Middle frontal gyrus (tissue), 1 donor: ENCODE measurements at regions not wholly inside any gene's neighbourhood (a gene's known extent, or its start where the extent isn't known, plus 50 kb on each side); places are given as distances from the start of the nearest gene placed in this dataset.

Source experiments
- DNase-seq: peaks from one replicate; pipeline ENCODE4 v3.0.0-alpha.2; 2015; ENCODE audit warnings: low spot score; ENCODE audit errors: extremely low spot score

DNA sequence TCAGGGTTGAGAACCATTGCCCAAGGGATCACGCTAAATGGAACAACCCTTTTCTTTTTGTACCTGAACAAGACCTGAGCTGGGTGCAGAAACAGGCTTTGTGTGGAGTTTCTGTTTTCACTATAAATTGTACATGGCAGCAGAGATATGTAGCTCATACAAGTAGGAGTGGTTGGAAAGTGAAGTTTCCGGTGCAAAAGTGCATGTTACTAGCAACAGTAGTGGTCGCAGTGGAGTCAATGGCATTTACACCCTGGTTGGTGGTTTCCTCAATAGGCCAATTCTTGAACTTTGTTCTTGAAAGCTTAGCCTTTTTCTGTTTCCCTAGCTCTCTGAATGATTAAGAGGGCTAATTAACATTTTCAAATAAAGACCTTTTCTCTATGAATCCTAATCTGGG, 170.7 kb downstream of the NEBL start:
- no peak for DNase-seq

DNA sequence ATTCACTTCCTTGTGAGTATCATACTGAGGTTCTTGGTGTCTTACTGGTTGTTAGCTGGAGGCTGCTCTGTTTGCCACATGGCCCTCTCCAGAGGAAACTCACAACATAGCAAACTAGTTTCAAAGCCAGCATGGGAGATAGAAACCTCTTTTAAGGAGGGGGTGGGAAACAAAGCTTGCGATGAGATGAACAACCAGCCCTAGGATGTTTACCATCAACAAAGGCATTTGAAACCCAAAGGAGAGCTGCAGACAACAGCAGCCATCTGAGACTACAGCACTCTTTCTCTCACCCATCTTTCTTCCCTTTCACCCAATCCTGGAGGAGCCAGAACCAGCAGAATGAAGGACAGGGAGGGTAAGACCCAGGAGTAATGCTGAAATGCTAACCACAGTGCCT, 182.1 kb downstream of the NEBL start:
- DNase-seq: no peak

DNA sequence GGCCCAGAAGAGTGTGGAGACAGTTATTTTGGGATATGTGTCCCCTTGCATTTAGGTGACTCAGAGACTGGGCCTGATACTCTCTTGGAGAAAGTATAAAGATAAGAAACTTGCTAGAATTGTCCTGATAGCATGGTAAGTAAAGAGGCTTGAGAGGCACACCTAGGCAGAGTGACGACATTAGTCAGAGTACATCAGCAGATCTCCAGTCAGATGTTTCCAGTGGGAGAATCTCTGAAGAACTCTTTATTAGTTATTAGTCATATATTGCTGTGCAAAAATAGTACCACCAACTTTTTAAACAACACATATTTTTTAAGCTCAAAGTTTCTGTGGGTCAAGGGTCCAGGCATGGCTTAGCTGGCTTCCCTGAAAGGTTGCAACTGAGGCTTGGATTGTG, 182.6 kb downstream of the NEBL start:
- DNase-seq: no peak

DNA sequence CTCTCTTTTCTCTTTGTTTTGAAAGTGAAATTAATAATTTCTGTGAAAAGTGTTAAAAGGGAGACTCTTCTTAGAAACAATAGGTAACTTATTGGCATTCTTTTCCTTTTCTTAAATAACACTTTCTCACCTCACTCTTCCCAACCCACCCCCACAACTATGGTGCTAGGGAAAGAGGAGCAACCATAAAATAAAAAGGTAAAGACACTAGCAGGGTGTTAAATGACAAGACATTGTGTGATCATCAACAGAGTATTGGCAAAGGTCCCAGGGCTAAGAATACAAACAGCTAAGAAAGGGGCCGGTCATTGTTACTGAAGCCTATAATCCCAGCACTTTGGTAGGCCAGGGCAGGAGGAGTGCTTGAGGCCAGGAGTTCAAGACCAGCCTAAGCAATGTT, 183.7 kb downstream of the NEBL start:
- no peak for DNase-seq

DNA sequence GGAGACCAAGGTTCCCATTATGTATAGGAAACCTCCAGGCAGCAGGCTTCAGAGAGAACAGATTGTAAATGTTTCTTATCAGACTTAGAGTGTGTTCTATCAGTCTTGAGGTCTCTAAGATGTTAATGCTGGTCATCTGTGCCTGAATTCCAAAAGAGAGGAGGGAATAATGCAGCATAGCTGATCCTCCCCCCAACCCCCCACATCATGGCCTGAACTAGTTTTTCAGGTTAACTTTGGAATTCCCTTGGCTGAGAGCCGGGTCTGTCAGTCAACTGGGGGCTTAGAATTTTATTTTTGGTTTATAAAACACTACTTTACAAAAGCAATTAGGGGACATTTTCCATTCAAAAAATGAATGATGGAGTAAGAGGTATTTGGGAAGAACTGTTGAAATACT, 184.3 kb downstream of the NEBL start:
- no peak for DNase-seq

DNA sequence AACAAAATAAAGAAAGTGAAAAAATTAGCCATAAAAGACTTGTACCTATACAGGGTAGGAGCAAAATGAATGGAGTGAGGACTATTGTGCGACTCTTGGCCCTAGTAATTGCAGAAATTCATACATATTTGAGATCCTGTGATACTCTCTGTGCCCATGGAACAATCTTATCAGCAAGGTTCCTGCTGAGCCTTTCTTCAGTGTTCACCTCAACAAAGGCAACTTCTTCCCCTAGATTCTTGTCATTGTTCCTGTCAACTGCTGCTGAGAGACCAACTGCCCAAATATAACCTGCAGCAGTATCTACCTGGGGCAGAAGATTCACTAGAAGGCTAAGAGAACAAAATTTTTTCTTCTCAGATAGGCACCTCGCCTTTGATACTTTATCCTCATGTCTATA, 187.4 kb downstream of the NEBL start:
- no peak for DNase-seq

DNA sequence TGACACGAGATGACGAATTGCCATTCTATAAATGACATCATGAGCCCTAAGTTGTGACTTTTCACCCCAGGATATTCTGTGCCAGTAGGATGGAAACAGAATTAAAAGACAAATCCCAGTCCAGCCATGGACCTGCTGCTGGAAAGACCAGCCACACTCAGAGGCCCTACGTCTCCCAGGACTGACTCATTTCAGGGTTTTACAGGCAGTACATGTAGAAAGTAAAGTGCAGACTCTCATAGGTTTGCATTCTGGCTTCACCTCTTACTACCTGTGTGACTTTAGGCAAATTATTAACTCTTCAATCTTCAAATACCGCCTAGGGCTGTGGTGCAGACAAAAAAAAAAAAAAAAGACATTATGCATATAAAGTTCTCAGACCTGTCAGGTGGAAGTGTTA, 188.8 kb downstream of the NEBL start:
- DNase-seq: no peak

DNA sequence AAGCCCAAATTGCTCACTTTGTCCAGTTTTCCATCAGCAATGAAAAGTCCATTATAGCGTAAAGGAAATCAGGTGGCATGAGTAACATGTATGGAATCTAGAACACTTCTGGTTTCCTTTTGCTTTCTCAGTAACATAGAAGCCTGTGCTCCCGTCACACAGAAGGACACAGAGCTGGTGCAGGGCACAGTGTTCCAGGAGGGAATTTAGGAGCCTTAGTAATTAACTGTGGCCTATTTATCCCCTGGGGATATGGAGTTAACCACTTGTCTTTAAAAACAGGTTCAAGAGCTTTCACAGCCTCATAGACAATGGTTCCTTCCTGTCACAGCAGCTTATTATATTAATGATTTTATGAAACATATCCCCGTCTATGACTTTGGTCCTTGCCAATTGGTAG, 189.9 kb downstream of the NEBL start:
- no peak for DNase-seq

DNA sequence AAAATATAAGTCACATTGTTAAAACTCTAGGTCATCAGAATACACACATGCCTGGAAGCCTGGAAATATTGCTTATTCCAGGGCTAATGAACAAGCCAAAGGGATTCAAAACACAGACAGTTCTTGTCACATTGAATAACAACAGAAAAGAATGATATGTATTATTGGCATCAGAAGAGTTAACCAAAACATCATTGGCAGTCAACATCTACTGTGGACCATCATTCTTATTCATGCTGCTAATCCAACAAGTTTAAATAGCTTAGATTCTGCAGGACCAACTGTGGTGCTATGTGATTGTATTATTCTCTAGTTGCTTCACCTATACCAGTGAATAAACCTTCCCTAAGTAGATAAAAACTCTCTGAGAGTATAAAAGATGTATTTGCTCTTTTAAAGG, 198.3 kb downstream of the NEBL start:
- no peak for DNase-seq

DNA sequence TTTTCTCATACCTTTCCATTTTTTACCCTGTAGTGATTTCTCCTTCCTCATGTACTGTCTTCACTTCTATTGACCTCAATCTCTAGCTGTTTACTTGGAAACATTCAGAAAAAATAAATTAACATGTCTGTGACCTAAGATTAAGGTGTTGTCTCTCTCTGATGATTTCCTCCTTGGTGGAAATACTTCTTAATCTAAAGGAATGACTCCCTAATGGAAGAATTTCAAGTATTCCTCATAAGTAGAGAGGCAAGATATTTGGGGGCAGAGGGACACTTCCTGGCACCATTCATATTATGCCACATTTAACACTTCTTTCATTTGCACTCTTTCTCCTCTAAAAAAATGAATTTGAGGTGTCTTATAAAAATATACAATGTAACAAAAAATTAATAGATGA, 202.8 kb downstream of the NEBL start:
- DNase-seq: no peak

DNA sequence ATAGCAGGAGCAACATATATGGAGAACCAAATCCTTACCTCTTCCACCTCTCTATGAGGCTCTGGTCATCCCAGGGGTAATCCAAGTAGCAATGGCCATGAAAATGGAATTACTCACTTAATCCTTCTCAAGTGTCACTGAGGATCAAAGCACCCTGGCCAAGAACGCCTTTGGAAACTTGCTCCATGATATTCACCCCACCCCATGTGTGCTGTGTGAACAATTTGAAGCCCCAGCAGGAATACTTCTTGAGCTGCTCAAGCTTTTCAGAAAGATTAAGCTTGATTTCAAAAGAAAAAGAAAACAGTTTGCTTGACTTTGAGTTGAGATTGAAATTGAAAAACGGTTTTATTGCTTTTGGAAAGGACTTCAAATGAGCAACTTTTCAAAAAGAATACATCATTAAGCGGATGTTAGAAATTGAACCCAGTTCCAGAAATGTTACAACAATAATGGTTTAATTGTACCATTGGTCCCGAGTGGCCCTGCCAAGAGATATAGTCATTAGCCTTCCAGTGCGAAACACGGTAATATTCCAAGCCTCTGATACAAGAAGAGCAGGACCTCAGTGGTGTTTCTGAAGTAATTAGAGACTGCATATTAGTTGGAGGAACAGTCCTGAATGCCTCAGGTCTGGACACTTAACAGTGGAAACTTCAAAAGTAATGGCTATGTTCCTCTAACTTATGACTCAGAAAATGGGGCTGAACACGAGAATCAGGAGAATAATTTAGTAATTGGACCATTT, 208.1 kb downstream of the NEBL start:
- no peak for DNase-seq

DNA sequence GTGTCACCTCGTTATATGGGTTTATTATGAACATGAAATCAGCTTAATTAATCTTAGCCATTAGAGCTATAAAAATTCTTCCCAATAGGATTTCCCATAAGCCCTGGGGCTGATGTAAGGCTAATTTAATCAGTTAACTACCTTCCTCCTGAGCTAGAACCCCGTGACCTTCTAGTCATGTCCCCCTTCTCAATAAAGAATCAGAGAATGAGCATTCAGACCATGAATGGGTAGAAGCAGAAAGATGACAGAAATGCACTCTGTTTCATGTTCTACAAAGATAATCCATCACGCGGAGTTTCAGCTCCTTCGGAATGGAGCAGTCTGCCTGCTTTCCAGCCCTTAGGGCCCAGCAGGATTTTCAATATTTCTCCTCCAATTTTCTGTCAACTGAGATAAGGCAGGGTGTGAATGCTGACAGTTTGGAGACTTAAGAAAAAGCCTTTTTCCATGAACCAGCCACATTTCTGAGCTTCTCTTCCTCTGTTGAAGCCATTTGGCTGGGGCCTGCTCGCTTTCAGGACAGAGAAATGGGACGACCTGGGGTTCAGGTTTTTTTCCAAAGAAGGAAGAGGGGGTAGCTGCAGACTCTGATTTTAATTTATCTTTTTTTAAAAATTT, 211.0 kb downstream of the NEBL start:
- no peak for DNase-seq

DNA sequence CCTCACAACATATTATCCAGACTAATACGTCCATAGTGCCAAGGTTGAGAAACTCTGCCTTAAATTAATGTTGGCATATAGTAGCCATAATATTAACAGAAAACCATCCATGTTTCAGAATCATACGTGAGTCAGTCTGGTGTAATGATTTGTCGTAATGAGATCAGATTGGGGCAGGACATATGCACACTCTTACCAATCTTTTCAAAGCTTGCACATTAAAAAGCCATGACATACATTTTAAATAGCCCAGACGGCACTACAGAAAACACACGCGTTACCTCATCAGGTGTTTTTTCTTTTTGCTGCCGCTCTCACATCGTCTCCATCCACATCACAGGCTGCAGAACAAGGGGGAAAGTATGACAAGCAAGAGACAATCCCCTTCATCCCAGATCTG, 211.6 kb downstream of the NEBL start:
- DNase-seq: no peak

DNA sequence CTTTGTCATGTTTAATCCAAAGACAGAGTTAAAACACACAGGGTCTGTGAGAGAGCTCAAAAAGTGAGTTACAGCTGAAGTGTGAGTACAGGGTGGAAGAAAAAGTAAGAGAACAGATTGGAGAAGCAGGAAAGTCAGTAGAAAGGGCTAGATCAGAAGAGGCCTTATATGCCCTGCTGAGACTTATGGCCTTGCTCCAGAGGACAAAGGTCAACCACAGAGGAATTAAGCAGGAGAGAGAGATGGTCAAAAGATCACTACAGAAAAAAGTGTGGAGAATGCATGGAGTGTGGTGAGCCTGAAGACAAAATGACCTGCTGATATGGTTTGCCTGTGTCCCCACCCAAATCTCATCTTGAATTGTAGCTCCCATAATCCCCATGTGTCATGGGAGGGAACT, 213.8 kb downstream of the NEBL start:
- DNase-seq: no peak

DNA sequence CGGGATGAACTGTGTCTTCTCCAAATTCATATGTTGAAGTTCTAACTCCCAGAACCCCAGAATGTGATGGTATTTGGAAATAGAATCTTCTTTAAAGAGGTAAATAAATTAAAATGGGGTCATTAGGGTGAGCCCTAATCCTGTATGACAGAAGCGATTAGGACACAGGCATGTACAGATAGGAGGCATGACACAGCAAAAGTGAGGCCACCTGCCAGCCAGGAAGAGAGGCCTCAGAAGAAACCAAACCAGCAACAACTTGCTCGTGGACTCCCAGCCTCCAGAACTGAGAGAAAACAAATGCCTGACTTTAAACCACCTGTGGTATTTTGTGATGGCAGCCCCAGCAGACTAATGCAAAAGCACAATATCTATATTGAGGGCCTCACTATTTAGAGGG, 214.3 kb downstream of the NEBL start:
- DNase-seq: no peak

DNA sequence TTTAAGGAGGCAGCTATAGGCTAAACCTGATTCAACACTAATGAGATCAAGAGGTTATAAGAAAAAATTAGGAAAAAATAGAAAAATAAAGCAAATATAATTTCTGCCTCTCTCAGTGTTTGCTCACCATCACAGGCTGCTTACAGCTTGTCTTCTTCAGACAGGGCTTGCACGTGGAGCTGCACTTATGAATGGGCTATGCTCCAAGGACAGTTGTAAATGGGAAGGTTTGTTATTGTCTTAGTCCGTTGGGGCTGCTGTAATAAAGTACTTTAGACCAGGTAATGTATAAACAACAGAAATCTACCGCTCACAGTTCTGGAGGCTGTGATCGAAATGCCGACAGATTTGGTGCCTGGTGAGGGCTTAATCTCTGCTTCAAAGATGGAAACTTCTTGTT, 219.8 kb downstream of the NEBL start:
- DNase-seq: no peak

DNA sequence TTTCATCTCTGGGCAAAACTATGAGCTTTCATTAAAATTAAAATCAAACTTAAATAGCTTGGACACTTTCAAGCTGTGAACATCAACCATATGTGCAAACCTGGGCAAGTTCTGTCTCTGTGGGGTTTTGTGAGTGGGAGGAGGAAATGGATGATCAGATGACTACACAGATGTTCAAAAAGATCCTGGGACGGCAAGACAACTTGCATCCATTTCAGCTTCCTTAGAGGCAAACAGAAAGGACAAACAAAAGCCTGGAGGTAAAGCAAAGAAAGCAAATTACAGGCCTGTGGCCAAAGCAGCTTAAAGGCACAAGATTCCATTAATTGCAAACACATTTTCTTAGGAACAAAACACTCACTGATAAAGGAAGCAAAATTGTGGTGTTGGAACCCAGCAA, 222.2 kb downstream of the NEBL start:
- no peak for DNase-seq

DNA sequence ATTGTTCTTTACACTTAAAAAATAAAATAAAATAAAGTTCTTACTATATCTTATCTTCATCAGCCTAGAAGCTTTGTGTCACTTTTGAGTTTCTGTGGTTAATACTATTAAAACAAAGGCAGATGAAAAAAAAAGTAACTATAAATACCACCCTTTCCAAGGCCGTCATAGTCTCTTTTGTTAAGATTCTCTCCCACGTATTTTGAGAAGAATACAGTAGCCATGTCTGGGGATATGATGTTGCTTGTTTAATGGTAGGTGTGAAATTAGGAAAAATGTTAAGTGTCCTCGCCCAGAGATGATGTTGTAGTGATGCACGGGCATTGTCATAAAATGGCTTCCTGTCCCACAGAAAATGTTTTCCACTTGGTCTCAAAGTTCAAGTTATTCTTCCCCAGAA, 223.9 kb downstream of the NEBL start:
- DNase-seq: no peak

DNA sequence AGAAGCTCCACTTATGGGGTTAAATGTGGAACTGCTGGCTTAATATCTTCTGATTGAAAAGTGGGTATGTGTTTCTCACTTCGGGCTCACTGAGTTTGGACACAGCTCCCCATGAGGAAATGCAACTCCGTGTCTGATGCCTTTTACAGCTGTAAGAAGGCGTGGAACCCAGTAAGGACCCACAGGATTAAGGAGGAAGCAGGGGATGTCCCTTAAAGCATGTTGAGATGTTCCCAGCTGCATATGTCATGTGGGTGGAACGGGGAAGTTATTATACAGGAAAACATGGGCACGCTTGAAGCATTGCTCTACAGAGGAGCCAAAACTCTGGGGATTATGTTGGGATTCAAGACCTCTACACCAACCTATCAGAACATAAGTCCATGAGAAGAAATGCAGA, 224.4 kb downstream of the NEBL start:
- DNase-seq: no peak

DNA sequence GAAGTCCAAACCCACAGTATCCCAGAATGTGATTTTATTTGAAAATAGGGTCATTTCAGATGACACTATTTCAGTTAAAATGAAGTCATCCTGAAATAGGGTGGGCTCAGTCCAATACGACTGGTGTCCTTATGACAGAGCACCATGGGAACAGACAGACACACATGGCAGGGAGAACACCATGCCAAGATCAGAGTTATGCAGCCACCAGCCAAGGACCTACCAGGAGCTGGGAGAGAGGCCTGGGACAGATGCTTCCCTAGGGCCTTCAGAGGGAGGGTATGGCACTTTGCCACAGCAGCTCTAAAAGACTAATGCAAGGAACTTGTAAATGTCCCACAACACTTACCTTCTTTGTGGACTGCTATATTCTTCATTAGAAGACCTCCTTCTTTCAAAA, 226.5 kb downstream of the NEBL start:
- no peak for DNase-seq

DNA sequence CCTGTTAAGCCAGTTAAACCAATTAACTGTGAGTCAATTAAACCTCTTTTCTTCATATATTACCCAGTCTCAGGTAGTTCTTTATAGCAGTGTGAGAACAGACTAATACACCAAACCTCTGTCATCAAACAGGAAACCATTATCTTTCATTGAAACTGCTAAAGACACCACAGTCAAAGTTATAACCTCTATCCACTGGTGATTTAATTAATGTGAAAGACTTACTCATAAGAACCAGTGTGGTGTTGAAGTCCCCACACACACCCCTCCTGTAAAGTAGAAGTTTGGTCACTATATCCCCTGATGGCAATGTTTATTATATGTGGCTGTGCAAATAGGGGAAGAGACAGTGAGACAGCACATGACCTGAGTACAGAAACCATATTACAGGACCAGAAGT, 228.1 kb downstream of the NEBL start:
- no peak for DNase-seq

DNA sequence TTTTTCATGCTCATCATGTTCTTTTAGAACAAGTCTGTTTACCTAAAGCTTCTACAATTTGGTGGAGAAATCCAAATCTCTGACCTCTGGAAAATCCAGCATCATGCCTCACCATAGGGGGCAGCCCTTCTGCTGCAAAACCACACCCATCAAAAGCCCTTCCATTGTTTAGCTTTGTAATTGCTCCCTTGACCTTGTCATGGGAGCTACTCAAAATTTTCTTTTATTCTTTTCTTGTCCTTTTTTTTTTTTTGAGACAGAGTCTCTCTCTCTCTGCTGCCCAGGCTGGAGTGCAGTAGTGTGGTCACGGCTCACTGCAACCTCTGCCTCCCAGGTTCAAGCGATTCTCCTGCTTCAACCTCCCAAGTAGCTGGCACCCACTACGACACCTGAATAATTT, 234.4 kb downstream of the NEBL start:
- DNase-seq: no peak

DNA sequence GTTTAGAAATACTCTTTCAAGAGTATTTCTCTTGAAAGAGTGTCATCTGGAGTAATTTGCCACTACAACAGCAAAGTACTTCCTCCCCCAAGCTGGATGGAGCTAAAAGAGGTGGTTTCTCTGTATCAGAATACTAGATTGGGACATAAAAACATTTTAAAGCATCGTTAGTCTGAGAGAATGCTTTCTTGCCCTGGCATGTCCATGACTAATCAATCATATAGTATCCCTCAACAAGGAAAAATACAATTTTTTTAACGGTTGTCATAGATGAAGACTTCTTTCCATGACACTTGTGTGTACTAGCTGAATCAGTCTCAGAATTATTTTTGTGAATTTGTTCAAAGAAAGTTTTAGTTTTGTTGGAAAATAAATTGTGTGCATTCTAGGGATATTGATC, 237.9 kb downstream of the NEBL start:
- DNase-seq: no peak

DNA sequence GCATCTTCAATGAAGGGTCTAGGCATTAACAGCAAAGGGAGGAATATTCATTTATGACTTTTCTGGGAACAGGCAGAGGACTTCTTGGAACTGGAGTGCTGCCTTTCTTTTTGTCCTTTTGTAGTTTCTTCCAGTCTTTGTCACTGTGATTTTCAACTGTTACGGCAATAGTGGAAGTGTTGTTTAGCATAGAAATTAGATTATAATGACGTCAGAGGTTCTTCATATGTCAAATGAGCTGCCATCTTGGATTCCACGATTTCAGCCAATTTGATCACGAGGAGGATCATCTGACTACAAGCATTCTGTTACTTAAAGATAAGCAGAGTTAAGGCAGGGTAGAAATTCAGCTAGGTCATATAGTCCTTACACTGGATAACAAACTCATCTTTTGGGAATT, 239.0 kb downstream of the NEBL start:
- DNase-seq: no peak
